HG03432 (cell line): ENCODE measurements at regions not wholly inside any gene's neighbourhood (a gene's known extent, or its start where the extent isn't known, plus 50 kb on each side); places are given as distances from the start of the nearest gene placed in this dataset.

Source experiments
- ATAC-seq: cut with Tn5 transposase; IDR thresholded peaks from one replicate; pipeline ENCODE4 v1.9.1; 2021; ENCODE audit warnings: mild to moderate bottlenecking, moderate library complexity; ENCODE audit not compliant: unreplicated experiment

GRCh38 chr3:127132876-127133275 lies 60.1 kb upstream of the PRR23E start:
- no peak for ATAC-seq

GRCh38 chr3:127133971-127134370 lies 59.0 kb upstream of the PRR23E start:
- ATAC-seq = no peak

GRCh38 chr3:127134466-127134865 lies 58.5 kb upstream of the PRR23E start:
- ATAC-seq = no peak

- no peak for ATAC-seq
Measured at GRCh38 chr3:127134887-127135240, 58.1 kb upstream of the PRR23E start.

- ATAC-seq = no peak
Measured at GRCh38 chr3:127135241-127136023, 57.5 kb upstream of the PRR23E start.

GRCh38 chr3:127136024-127136600 lies 56.8 kb upstream of the PRR23E start:
- ATAC-seq = no peak

GRCh38 chr3:127136706-127137105 lies 56.2 kb upstream of the PRR23E start:
- no peak for ATAC-seq

GRCh38 chr3:127137113-127137512 lies 55.8 kb upstream of the PRR23E start:
- no peak for ATAC-seq

GRCh38 chr3:127137757-127138536 lies 55.0 kb upstream of the PRR23E start:
- ATAC-seq = no peak

- no peak for ATAC-seq
Measured at GRCh38 chr3:127139601-127140500, 53.1 kb upstream of the PRR23E start.

GRCh38 chr3:127140501-127141460 lies 52.1 kb upstream of the PRR23E start:
- no peak for ATAC-seq

GRCh38 chr3:127141921-127142730 lies 50.8 kb upstream of the PRR23E start:
- ATAC-seq = no peak
